Fibroblast of lung (primary cell): ENCODE measurements at regions not wholly inside any gene's neighbourhood (a gene's known extent, or its start where the extent isn't known, plus 50 kb on each side); places are given as distances from the start of the nearest gene placed in this dataset.

ENCODE experiments used
- EZH2 ChIP-seq: IDR thresholded peaks from 2 replicates; pipeline ENCODE4 v1.5.1; 2012; ENCODE audit warnings: low read length, control low read depth, mild to moderate bottlenecking; ENCODE audit errors: missing control alignments
- TF ChIP-seq, protein P1 (sequence below), 2 donors: IDR thresholded peaks in 1 of 2; conservative IDR thresholded peaks in 1 of 2; 1 replicate in 1 of 2; 2 replicates in 1 of 2; pipeline ENCODE4 v1.5.1; 2011 to 2012; ENCODE audit warnings: low read length in 2 of 2, control low read depth in 1 of 2, inconsistent platforms in 1 of 2, low read depth in 1 of 2, mild to moderate bottlenecking in 1 of 2

DNA sequence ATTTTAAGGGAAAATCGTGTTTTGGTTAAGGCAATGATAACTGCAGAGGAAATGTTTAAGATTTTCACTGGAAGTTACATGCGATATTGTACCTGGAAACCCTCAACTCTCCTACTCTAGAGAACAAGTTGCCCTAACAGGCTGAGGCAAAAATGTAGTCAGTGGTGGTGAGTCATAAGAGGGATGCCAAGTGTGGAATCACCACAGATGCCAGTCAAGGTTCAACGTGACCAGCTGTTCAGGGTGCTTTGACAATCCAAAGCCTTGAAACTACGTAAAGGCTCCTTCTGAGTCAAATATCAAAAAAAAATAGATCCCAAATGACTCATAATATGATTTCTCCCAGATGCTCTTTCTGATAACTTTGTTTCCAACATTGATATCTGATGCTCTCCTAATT, 77.9 kb upstream of the AFF2 start:
- TF ChIP-seq, protein P1, sequence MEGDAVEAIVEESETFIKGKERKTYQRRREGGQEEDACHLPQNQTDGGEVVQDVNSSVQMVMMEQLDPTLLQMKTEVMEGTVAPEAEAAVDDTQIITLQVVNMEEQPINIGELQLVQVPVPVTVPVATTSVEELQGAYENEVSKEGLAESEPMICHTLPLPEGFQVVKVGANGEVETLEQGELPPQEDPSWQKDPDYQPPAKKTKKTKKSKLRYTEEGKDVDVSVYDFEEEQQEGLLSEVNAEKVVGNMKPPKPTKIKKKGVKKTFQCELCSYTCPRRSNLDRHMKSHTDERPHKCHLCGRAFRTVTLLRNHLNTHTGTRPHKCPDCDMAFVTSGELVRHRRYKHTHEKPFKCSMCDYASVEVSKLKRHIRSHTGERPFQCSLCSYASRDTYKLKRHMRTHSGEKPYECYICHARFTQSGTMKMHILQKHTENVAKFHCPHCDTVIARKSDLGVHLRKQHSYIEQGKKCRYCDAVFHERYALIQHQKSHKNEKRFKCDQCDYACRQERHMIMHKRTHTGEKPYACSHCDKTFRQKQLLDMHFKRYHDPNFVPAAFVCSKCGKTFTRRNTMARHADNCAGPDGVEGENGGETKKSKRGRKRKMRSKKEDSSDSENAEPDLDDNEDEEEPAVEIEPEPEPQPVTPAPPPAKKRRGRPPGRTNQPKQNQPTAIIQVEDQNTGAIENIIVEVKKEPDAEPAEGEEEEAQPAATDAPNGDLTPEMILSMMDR (conservative IDR thresholded peaks at IDR 0.05 in 1 of 2, IDR thresholded peaks at IDR 0.05 in 1 of 2; ENCODE audit: low read depth in 1 of 2, low read length in 2 of 2) = no peak
- no peak for TF ChIP-seq EZH2
